ENCODE measurements at regions not wholly inside any gene's neighbourhood (a gene's known extent, or its start where the extent isn't known, plus 50 kb on each side); places are given as distances from the start of the nearest gene placed in this dataset.

GRCh38 chr10:128431083-128431482 lies 304.9 kb upstream of the MKI67 start:
- no peak for DNase-seq

GRCh38 chr10:128431506-128431905 lies 305.3 kb upstream of the MKI67 start:
- no peak for DNase-seq

GRCh38 chr10:128432011-128432410 lies 305.8 kb upstream of the MKI67 start:
- DNase-seq = no peak

GRCh38 chr10:128432423-128432822 lies 306.2 kb upstream of the MKI67 start:
- DNase-seq = no peak

- no peak for DNase-seq
Observed at GRCh38 chr10:128435811-128436210, 309.6 kb upstream of the MKI67 start.

- no peak for DNase-seq
Observed at GRCh38 chr10:128437786-128438345, 311.6 kb upstream of the MKI67 start.

GRCh38 chr10:128438417-128439063 lies 312.3 kb upstream of the MKI67 start:
- no peak for DNase-seq

- DNase-seq = no peak
Observed at GRCh38 chr10:128440513-128441160, 314.4 kb upstream of the MKI67 start.

- DNase-seq = no peak
Observed at GRCh38 chr10:128443925-128444518, 317.8 kb upstream of the MKI67 start.

GRCh38 chr10:128448796-128449195 lies 322.6 kb upstream of the MKI67 start:
- no peak for DNase-seq

GRCh38 chr10:128451879-128452278 lies 325.7 kb upstream of the MKI67 start:
- DNase-seq = no peak

GRCh38 chr10:128456271-128456670 lies 330.0 kb upstream of the MKI67 start:
- DNase-seq = no peak

- no peak for DNase-seq
Observed at GRCh38 chr10:128457136-128457535, 330.9 kb upstream of the MKI67 start.

GRCh38 chr10:128461991-128462390 lies 335.8 kb upstream of the MKI67 start:
- DNase-seq = no peak

- no peak for DNase-seq
Observed at GRCh38 chr10:128462844-128463243, 336.6 kb upstream of the MKI67 start.

- DNase-seq = no peak
Observed at GRCh38 chr10:128463991-128464760, 338.0 kb upstream of the MKI67 start.

- DNase-seq = no peak
Observed at GRCh38 chr10:128465697-128466096, 339.5 kb upstream of the MKI67 start.

GRCh38 chr10:128466831-128467371 lies 340.7 kb upstream of the MKI67 start:
- DNase-seq = no peak

GRCh38 chr10:128468462-128468861 lies 342.2 kb upstream of the MKI67 start:
- DNase-seq = no peak

- no peak for DNase-seq
Observed at GRCh38 chr10:128469515-128469914, 343.3 kb upstream of the MKI67 start.

GRCh38 chr10:128470321-128470965 lies 344.2 kb upstream of the MKI67 start:
- no peak for DNase-seq

GRCh38 chr10:128471151-128471550 lies 344.9 kb upstream of the MKI67 start:
- DNase-seq = no peak

- DNase-seq = no peak
Observed at GRCh38 chr10:128472196-128472595, 346.0 kb upstream of the MKI67 start.
